Osteoblast (primary cell): ENCODE measurements at regions not wholly inside any gene's neighbourhood (a gene's known extent, or its start where the extent isn't known, plus 50 kb on each side); places are given as distances from the start of the nearest gene placed in this dataset.

Source experiments
- DNase-seq: peaks from one replicate; pipeline ENCODE4 v3.0.0; 2011; ENCODE audit warnings: low spot score, mixed read lengths; ENCODE audit not compliant: insufficient read length; ENCODE audit errors: missing footprints
- H2AFZ ChIP-seq: 2 replicates; pipeline ENCODE4 v1.6.0; 2011; ENCODE audit warnings: mild to moderate bottlenecking, low read length
- H3K27ac ChIP-seq: 2 replicates; pipeline ENCODE4 v1.5.1; 2011; ENCODE audit warnings: mild to moderate bottlenecking, low read depth, low read length, moderate library complexity
- H3K27me3 ChIP-seq: 2 replicates; pipeline ENCODE4 v1.6.0; 2012; ENCODE audit warnings: mild to moderate bottlenecking, control low read depth, inconsistent platforms, low read length, moderate library complexity; ENCODE audit not compliant: insufficient read depth
- H3K36me3 ChIP-seq: 2 replicates; pipeline ENCODE4 v1.5.1; 2011; ENCODE audit warnings: mild to moderate bottlenecking, low read length, control low read depth, moderate library complexity; ENCODE audit not compliant: insufficient read depth
- H3K4me1 ChIP-seq: 2 replicates; pipeline ENCODE4 v1.5.1; 2011; ENCODE audit warnings: mild to moderate bottlenecking, low read length, control low read depth, moderate library complexity; ENCODE audit not compliant: insufficient read depth
- H3K4me2 ChIP-seq: 2 replicates; pipeline ENCODE4 v1.6.0; 2011; ENCODE audit warnings: mild to moderate bottlenecking, low read length; ENCODE audit not compliant: insufficient read depth
- H3K4me3 ChIP-seq: fragments of 200-600 bp; sonication (generic); 3 replicates; pipeline ENCODE4 v1.5.1; 2012; ENCODE audit warnings: mild to moderate bottlenecking, low read length, inconsistent platforms; ENCODE audit not compliant: insufficient read depth
- H3K79me2 ChIP-seq: 2 replicates; pipeline ENCODE4 v1.6.0; 2012; ENCODE audit warnings: mild to moderate bottlenecking, low read length, control low read depth, inconsistent platforms; ENCODE audit not compliant: insufficient read depth
- H3K9me3 ChIP-seq: 2 replicates; pipeline ENCODE4 v1.5.1; 2011; ENCODE audit warnings: low read depth, low read length, control low read depth
- H4K20me1 ChIP-seq: 2 replicates; pipeline ENCODE4 v1.6.0; 2012; ENCODE audit warnings: mild to moderate bottlenecking, low read length, control low read depth; ENCODE audit not compliant: insufficient read depth
- TF ChIP-seq, protein P1 (sequence below): IDR thresholded peaks from 2 replicates; pipeline ENCODE4 v1.5.1; 2011; ENCODE audit warnings: mild to moderate bottlenecking, low read depth, low read length, moderate library complexity; ENCODE audit errors: extremely low read depth

DNA sequence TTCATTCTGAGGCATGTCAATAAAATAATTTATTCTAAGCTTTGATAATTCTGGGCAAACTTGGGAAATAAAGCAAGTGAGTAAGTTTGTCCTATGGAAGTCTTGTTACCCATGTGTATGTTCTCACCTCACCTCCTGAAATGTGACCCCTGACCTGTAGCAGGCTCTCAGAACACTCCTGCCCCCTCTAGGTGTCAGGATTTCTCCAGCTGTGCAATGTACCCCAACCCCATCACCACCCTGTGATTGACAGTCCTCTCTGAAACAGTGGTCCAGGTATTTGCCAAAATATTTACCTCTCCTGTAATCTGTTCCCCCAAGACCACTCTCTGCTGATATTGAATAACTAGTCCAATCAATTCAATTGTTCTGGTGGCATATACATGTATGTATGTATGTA lies 122.6 kb upstream of the PTER start:
- Histone ChIP-seq H3K4me1 (no peaks in the 10 kb centered on the region), H3K27me3 (no peaks in the 10 kb centered on the region), H3K79me2 (no peaks in the 10 kb centered on the region), H3K4me3 (no peak overlapping the region), H3K9me3 (no peaks in the 10 kb centered on the region), H2AFZ (no peak overlapping the region), H3K4me2 (no peak overlapping the region), H4K20me1 (no peaks in the 10 kb centered on the region), H3K36me3 (no peaks in the 10 kb centered on the region), H3K27ac (no peak overlapping the region)
- TF ChIP-seq, protein P1, sequence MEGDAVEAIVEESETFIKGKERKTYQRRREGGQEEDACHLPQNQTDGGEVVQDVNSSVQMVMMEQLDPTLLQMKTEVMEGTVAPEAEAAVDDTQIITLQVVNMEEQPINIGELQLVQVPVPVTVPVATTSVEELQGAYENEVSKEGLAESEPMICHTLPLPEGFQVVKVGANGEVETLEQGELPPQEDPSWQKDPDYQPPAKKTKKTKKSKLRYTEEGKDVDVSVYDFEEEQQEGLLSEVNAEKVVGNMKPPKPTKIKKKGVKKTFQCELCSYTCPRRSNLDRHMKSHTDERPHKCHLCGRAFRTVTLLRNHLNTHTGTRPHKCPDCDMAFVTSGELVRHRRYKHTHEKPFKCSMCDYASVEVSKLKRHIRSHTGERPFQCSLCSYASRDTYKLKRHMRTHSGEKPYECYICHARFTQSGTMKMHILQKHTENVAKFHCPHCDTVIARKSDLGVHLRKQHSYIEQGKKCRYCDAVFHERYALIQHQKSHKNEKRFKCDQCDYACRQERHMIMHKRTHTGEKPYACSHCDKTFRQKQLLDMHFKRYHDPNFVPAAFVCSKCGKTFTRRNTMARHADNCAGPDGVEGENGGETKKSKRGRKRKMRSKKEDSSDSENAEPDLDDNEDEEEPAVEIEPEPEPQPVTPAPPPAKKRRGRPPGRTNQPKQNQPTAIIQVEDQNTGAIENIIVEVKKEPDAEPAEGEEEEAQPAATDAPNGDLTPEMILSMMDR, result no peak
- no peak for DNase-seq

DNA sequence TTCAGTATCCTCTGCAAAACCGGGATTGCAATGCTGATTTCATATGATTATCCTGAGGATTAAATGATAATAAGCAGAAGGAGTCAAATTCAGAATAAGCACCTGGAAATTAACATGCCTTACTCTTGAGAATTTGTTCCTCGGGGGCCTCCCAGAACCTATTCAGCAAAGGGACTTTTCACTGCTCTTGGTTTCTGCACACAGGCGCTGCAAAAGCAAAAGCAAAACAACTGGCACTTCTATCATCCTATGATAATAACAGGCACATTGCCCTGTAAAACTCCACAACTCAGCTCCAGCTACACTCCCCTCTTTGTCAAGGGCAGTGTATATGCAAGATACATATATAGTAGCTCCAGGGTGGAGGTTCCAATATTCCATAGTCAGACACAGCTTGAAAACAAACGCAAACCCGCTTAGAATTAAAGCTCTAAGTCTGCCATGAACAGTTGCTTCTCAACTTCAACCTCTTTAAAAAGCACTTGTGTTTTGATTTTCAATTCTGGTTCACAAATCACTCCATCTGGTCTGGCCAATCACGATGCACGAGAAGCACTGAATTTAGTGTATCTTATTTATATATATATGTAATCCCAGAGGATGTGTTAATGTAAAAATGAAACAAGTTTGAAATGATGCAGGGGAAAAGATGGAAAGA lies 119.9 kb upstream of the PTER start:
- H3K27me3 ChIP-seq, result no peaks in the 10 kb centered on the region
- no peak overlapping the region for H3K4me2 ChIP-seq
- H3K9me3 ChIP-seq, result no peaks in the 10 kb centered on the region
- no peak overlapping the region for H3K27ac ChIP-seq
- no peak overlapping the region for H2AFZ ChIP-seq
- no peak for DNase-seq
- no peaks in the 10 kb centered on the region for H3K79me2 ChIP-seq
- H4K20me1 ChIP-seq, result no peaks in the 10 kb centered on the region
- H3K36me3 ChIP-seq, result no peaks in the 10 kb centered on the region
- TF ChIP-seq, protein P1, result no peak
- H3K4me1 ChIP-seq, result no peaks in the 10 kb centered on the region
- no peak overlapping the region for H3K4me3 ChIP-seq

DNA sequence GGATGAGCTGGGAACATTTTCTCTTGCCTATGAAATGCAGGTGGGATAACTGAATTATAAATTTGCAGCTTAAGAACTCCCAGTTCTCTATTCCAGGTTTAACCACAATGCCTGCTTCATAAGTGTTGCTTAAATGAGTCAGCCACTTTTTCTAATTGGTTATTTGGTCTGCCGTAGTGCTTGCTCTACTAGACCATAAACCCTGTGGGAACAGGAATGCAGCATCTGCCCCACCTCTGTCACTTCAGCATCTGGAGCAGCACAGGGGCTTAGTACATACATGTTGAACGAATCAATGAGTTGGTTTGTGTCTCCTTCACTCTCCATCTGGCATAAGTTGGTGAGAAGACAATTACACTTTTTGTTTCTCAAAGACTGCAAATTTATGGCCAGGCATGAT lies 95.2 kb upstream of the PTER start:
- no peaks in the 10 kb centered on the region for H4K20me1 ChIP-seq
- H2AFZ ChIP-seq, result no peak overlapping the region
- H3K27ac ChIP-seq, result no peak overlapping the region
- H3K4me2 ChIP-seq, result no peak overlapping the region
- H3K9me3 ChIP-seq, result no peaks in the 10 kb centered on the region
- no peaks in the 10 kb centered on the region for H3K36me3 ChIP-seq
- H3K79me2 ChIP-seq, result no peaks in the 10 kb centered on the region
- H3K4me1 ChIP-seq, result no peaks in the 10 kb centered on the region
- H3K4me3 ChIP-seq, result no peak overlapping the region
- TF ChIP-seq, protein P1, result no peak
- H3K27me3 ChIP-seq, result no peaks in the 10 kb centered on the region
- no peak for DNase-seq

DNA sequence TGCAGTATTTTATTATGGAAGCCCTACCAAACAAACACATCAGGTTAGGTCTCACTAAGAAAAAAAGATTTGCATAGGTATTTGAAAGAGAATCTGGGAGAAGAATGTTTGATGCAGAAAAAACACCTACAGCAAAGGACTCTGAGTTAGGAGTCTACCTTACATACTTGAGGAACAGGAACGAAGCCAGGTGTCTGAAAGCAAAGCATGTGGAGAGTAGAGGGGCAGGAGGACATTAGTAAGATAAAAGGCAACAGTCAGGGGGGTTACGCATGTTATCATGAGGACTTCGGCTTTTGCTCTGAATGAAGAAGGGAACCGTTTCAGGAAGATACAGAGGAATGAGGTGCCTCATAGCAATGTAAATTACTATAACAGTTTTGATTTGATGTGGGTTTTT lies 87.9 kb upstream of the PTER start:
- no peak overlapping the region for H3K4me2 ChIP-seq
- no peak overlapping the region for H3K27ac ChIP-seq
- no peak for DNase-seq
- no peak overlapping the region for H2AFZ ChIP-seq
- no peaks in the 10 kb centered on the region for H3K36me3 ChIP-seq
- H4K20me1 ChIP-seq, result no peaks in the 10 kb centered on the region
- no peaks in the 10 kb centered on the region for H3K79me2 ChIP-seq
- TF ChIP-seq, protein P1, result no peak
- no peaks in the 10 kb centered on the region for H3K4me1 ChIP-seq
- H3K4me3 ChIP-seq, result no peak overlapping the region
- no peaks in the 10 kb centered on the region for H3K27me3 ChIP-seq
- H3K9me3 ChIP-seq, result no peaks in the 10 kb centered on the region
